ENCODE measurements at regions not wholly inside any gene's neighbourhood (a gene's known extent, or its start where the extent isn't known, plus 50 kb on each side); places are given as distances from the start of the nearest gene placed in this dataset.

GRCh38 chr2:238567996-238568395 is 141.3 kb downstream of the ASB1 start:
- TF ChIP-seq CTCF (IDR thresholded peaks at IDR 0.05; ENCODE audit: low read length) (no peak), EZH2phosphoT487 (IDR thresholded peaks at IDR 0.05; ENCODE audit: low read length) (no peak), EZH2 (optimal IDR thresholded peaks at IDR 0.05; ENCODE audit: low read depth, low read length) (no peak)
